DOHH2 (cell line): ENCODE measurements at regions not wholly inside any gene's neighbourhood (a gene's known extent, or its start where the extent isn't known, plus 50 kb on each side); places are given as distances from the start of the nearest gene placed in this dataset.
"Not testable (repeated sequence)": the region's sequence is repeated elsewhere in the genome, so short reads cannot be mapped to it uniquely, and the experiment has no call there.

Experiments
- EZH2phosphoT487 ChIP-seq: fragments of 200-600 bp; sonication (generic); IDR thresholded peaks from 2 replicates; pipeline ENCODE4 v1.6.1; 2017; ENCODE audit warnings: borderline replicate concordance, mild to moderate bottlenecking, antibody characterized with exemption, low read length, moderate library complexity, mixed read lengths
- TF ChIP-seq, protein P1 (sequence below): fragments of 200-600 bp; sonication (generic); IDR thresholded peaks from one replicate; pipeline ENCODE4 v1.5.1; 2014; ENCODE audit warnings: antibody characterized with exemption, mild to moderate bottlenecking, low read depth, low read length; ENCODE audit not compliant: poor library complexity, severe bottlenecking

- not testable (repeated sequence) for TF ChIP-seq EZH2phosphoT487
- TF ChIP-seq, protein P1, sequence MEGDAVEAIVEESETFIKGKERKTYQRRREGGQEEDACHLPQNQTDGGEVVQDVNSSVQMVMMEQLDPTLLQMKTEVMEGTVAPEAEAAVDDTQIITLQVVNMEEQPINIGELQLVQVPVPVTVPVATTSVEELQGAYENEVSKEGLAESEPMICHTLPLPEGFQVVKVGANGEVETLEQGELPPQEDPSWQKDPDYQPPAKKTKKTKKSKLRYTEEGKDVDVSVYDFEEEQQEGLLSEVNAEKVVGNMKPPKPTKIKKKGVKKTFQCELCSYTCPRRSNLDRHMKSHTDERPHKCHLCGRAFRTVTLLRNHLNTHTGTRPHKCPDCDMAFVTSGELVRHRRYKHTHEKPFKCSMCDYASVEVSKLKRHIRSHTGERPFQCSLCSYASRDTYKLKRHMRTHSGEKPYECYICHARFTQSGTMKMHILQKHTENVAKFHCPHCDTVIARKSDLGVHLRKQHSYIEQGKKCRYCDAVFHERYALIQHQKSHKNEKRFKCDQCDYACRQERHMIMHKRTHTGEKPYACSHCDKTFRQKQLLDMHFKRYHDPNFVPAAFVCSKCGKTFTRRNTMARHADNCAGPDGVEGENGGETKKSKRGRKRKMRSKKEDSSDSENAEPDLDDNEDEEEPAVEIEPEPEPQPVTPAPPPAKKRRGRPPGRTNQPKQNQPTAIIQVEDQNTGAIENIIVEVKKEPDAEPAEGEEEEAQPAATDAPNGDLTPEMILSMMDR: not testable (repeated sequence)
These were observed 1103.1 kb downstream of the OTOL1 start for GRCh38 chr3:162599742-162600141.
